ENCODE measurements at regions not wholly inside any gene's neighbourhood (a gene's known extent, or its start where the extent isn't known, plus 50 kb on each side); places are given as distances from the start of the nearest gene placed in this dataset.
A peak's percentile ranks its signal among the peaks of the same experiment; 100 is the strongest.

DNA sequence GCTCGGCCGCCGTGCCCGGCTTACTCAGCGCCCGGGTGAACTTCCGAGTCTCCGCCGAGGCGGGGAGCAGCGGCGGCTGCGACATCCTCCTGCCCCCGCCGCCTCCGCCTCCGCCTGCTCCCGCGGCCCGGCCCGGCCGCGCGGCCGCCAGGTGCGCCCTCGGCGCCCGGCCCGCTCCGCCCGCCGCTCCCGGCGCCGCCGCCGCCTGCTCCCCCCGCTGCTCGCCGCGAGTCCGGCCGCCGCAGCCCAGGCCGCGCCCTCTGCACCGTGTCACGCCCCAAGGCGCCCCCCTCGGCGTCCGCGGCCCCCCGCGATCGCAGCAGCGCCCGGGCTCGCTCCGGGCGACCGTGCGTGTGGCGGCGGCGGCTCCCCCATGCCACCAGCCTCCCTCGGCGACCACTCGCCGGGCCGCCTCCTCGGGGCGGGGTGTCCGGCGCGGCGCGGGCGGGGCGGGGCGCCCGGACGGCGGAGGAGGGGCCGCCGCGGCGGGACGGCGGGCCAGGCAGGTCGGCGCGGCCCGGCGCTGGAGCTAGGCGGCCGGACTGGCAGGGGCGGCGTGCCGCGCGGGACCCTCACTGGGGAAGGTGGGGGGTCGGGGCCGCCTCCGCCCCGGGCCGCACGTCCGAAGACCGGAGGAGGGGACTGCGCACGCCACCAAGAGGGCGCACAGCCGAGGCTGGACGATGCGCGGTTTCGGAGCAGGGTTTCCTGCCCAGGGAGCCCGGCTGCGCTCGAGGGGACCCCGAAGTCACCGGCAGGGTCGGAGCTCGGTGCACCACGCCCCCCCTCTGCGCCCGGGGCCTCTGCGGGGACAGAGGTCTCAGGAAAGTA is 108.6 kb upstream of the DOCK9 start:
- TF ChIP-seq, protein P1, sequence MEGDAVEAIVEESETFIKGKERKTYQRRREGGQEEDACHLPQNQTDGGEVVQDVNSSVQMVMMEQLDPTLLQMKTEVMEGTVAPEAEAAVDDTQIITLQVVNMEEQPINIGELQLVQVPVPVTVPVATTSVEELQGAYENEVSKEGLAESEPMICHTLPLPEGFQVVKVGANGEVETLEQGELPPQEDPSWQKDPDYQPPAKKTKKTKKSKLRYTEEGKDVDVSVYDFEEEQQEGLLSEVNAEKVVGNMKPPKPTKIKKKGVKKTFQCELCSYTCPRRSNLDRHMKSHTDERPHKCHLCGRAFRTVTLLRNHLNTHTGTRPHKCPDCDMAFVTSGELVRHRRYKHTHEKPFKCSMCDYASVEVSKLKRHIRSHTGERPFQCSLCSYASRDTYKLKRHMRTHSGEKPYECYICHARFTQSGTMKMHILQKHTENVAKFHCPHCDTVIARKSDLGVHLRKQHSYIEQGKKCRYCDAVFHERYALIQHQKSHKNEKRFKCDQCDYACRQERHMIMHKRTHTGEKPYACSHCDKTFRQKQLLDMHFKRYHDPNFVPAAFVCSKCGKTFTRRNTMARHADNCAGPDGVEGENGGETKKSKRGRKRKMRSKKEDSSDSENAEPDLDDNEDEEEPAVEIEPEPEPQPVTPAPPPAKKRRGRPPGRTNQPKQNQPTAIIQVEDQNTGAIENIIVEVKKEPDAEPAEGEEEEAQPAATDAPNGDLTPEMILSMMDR (IDR thresholded peaks at IDR 0.05): no peak
- TF ChIP-seq POLR2AphosphoS5 (IDR thresholded peaks at IDR 0.05) (peak in 3 of 4 donors; percentile 42 to 77 (median 57)), POLR2A (IDR thresholded peaks at IDR 0.05) (no peak), EP300 (IDR thresholded peaks at IDR 0.05) (no peak)
